Testis (tissue), 2 donors: ENCODE measurements at regions not wholly inside any gene's neighbourhood (a gene's known extent, or its start where the extent isn't known, plus 50 kb on each side); places are given as distances from the start of the nearest gene placed in this dataset.

Experiments
- DNase-seq: peaks from one replicate; pipeline ENCODE4 v3.0.0-alpha.2; 2019
- H3K27ac ChIP-seq, 2 donors: fragments of 200-600 bp; sonication (generic); one replicate each; pipeline ENCODE4 v1.5.1; 2019
- H3K27me3 ChIP-seq: fragments of 200-600 bp; sonication (generic); one replicate; pipeline ENCODE4 v1.5.1; 2019
- H3K36me3 ChIP-seq: fragments of 200-600 bp; sonication (generic); one replicate; pipeline ENCODE4 v1.5.1; 2017; ENCODE audit warnings: low read depth; ENCODE audit errors: missing control alignments
- H3K4me1 ChIP-seq: fragments of 200-600 bp; sonication (generic); one replicate; pipeline ENCODE4 v1.5.1; 2019
- H3K4me3 ChIP-seq, 2 donors: fragments of 200-600 bp; sonication (generic); one replicate each; pipeline ENCODE4 v1.5.1; 2017 to 2019
- H3K9me3 ChIP-seq: fragments of 200-600 bp; sonication (generic); one replicate; pipeline ENCODE4 v1.5.1; 2017
- CTCF ChIP-seq, 3 experiments: fragments of 450-650 bp in 2 of 3; fragments of 200-600 bp in 1 of 3; sonication (generic) in 1 of 3; IDR thresholded peaks; one replicate each; pipeline ENCODE4 v1.5.1; 2016 to 2019; ENCODE audit warnings: antibody characterized with exemption in 3 of 3, mild to moderate bottlenecking in 2 of 3, moderate library complexity in 1 of 3
- POLR2A ChIP-seq: fragments of 450-650 bp; IDR thresholded peaks from one replicate; pipeline ENCODE4 v1.6.1; 2017; ENCODE audit warnings: antibody characterized with exemption, mild to moderate bottlenecking, moderate library complexity
- WGBS, 2 donors: methylation state at CpG; one replicate each; pipeline ENCODE4 v1.1.5; 2018; 5-methylcytosine and 5-hydroxymethylcytosine counted together
- intact Hi-C: fragments of 100-400 bp; cut with DNase I; formaldehyde crosslinking; loops from one replicate; pipeline ENCODE4 v1.15.1; 2023; ENCODE audit warnings: low total_unique reads

- no peak for DNase-seq
- intact Hi-C loops = no loop called here
- 82 to 97% methylated on average over 6 of the region's 6 CpGs for WGBS, 2 donors
- Histone ChIP-seq H3K27ac (no peak overlapping the region), H3K4me3 (no peak overlapping the region), H3K4me1 (peaks cover 4% of the 10 kb centered on the region), H3K9me3 (no peaks in the 10 kb centered on the region), H3K36me3 (no peaks in the 10 kb centered on the region), H3K27me3 (no peaks in the 10 kb centered on the region)
- TF ChIP-seq CTCF (IDR thresholded peaks at IDR 0.05) (no peak), POLR2A (no peak)
These were observed 142.6 kb upstream of the COPS8 start for GRCh38 chr2:236943068-236943467.

DNA sequence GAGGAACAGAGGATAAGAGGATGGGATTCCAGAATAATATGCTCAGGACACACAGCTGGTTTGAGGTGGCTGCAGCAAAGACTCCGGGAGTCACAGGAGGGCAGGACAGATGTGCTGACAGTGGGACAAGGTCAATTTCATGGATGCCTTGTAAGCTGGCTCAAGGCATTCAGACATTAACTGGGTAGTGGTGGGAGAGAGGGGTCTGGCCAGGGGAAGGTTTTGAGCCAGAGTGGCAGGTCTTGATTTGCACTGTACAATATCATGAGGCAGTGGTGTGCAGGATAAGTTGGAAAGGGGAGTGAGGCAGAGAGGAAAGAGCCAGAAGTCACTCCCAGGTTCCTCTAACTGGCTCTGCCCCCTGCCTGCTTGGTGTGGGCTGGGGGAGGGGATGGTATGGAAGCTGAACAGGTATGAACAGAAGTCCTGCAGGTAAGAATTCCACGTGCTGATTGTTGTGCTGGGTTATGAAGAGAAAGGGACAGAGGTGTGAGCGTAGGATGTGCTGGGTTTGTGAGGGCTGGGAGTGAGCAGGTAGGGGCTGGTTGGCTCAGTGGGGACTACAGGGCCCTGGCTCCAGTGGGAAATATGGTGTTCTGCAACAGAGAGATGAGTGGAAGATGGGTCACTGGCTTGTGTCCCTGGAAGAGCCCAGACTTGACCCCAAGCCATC is 141.7 kb upstream of the COPS8 start:
- TF ChIP-seq POLR2A (no peak), CTCF (IDR thresholded peaks at IDR 0.05) (no peak)
- Histone ChIP-seq H3K27ac (no peak overlapping the region), H3K4me1 (peaks cover 4% of the 10 kb centered on the region), H3K4me3 (no peak overlapping the region), H3K36me3 (no peaks in the 10 kb centered on the region), H3K27me3 (no peaks in the 10 kb centered on the region), H3K9me3 (no peaks in the 10 kb centered on the region)
- 81 to 82% methylated on average over 3 of the region's 3 CpGs for WGBS, 2 donors
- intact Hi-C loops = no loop called here
- no peak for DNase-seq

- intact Hi-C loops = no loop called here
- no peaks in the 10 kb centered on the region for H3K36me3 ChIP-seq
- TF ChIP-seq POLR2A (no peak), CTCF (IDR thresholded peaks at IDR 0.05) (no peak)
These were observed 141.1 kb upstream of the COPS8 start for GRCh38 chr2:236944561-236944960.

DNA sequence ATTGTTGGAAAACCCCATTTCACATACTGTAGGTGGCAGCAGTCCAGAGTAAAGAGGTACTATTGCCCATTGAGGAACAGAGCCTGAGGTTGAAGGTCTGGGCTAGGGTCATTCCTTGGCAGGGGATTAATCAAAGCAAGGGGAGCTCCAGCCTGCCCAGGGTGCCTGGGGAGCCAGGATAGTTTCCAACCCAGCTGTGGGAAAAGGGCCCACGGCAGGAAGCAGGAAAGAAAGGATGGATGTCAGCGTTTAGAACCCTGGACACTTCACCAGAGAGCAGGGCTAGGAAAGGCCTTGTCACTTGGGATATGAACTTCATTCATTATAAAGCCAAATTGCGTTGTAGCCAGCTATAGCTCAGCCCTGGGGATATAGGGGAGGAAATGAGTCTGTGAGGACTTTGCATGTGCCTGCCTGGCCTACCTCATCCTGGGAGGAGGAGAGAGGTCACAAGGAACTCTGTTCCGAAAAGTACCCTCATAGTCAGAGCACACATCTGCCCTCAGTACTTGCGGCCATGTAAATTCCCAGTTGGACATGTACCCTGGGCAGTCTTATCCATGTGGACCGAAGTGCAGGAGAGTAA is 140.2 kb upstream of the COPS8 start:
- H3K4me1 ChIP-seq = peaks cover 4% of the 10 kb centered on the region
- no peak for TF ChIP-seq POLR2A
- no peak for TF ChIP-seq CTCF (IDR thresholded peaks at IDR 0.05)
- H3K4me3 ChIP-seq = no peak overlapping the region
- H3K27ac ChIP-seq = no peak overlapping the region
- 91 to 94% methylated on average over 6 of the region's 6 CpGs for WGBS, 2 donors
- no peaks in the 10 kb centered on the region for H3K9me3 ChIP-seq
- intact Hi-C loops = no loop called here
- no peaks in the 10 kb centered on the region for H3K27me3 ChIP-seq
- no peaks in the 10 kb centered on the region for H3K36me3 ChIP-seq
- DNase-seq = no peak

More at GRCh38 chr2:236944561-236944960, 141.1 kb upstream of the COPS8 start:
- H3K4me1 ChIP-seq = peaks cover 4% of the 10 kb centered on the region
- WGBS, 2 donors = 90 to 94% methylated on average over 6 to 7 of the region's 7 CpGs
- no peak overlapping the region for H3K27ac ChIP-seq
- DNase-seq = no peak
- H3K9me3 ChIP-seq = no peaks in the 10 kb centered on the region
- no peak overlapping the region for H3K4me3 ChIP-seq
- H3K27me3 ChIP-seq = no peaks in the 10 kb centered on the region

DNA sequence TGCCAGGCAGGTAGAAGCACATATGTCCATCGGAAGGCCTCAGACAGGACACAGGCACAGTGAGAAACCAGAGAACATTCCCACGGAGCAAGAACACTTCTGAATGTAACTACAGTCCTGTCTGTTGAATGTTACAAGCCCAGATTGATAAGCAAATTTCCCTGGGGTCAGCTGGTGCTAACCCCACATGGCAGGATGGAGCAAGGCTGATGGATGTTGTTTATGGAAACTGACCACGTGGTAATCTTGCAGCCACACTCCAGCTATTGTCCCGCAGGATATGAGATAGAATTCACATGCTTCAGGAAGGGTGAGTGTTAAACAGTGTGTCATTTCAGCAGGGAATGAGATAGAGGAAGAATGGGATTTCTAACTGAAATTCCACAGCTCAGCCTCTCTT is 138.8 kb upstream of the COPS8 start:
- 44 to 49% methylated on average over 4 of the region's 4 CpGs for WGBS, 2 donors
- Histone ChIP-seq H3K27ac (no peak overlapping the region), H3K4me1 (peaks cover 4% of the 10 kb centered on the region), H3K9me3 (no peaks in the 10 kb centered on the region), H3K4me3 (no peak overlapping the region), H3K36me3 (no peaks in the 10 kb centered on the region), H3K27me3 (no peaks in the 10 kb centered on the region)
- peak; percentile 31 for DNase-seq
- no peak for TF ChIP-seq POLR2A
- TF ChIP-seq CTCF (IDR thresholded peaks at IDR 0.05) = no peak
- intact Hi-C loops = no loop called here
